ENCODE measurements at regions not wholly inside any gene's neighbourhood (a gene's known extent, or its start where the extent isn't known, plus 50 kb on each side); places are given as distances from the start of the nearest gene placed in this dataset.

DNA sequence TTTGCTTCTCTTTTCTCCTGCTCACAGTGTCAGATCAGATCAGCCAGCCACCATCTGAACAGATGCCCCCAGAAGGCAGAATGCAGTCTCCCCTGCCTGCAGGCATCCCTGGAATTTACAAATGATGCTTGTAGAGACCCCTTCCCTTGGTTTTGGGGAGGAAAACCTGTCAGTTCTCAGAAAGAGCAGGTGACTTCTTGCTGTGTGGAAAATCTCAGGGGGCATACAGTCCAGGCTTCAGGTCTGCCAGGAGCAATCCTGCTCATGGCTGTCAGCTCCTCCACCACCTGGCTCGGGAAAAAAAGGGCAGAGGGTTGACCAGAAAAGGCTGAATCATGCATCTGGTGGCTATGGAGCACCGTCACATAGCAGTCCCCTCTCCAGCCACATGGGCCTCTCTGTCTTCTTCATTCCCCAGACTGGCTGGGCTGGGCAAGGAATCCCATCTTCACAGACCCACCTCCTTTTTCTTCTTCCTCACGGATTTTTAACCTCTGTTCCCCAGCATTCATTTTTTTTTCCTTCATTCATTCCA, 107.0 kb downstream of the KCNF1 start:
- DNase-seq: no peak

- no peak for DNase-seq
These were observed 107.9 kb downstream of the KCNF1 start for GRCh38 chr2:11019614-11020013.

- DNase-seq: peak; percentile 2
These were observed 110.3 kb downstream of the KCNF1 start for GRCh38 chr2:11022064-11022463.

- no peak for DNase-seq
These were observed 111.0 kb downstream of the KCNF1 start for GRCh38 chr2:11022591-11023273.

GRCh38 chr2:11023326-11024258, 111.9 kb downstream of the KCNF1 start:
- DNase-seq: no peak

- DNase-seq: no peak
These were observed 112.5 kb downstream of the KCNF1 start for GRCh38 chr2:11024259-11024645.

- no peak for DNase-seq
These were observed 113.0 kb downstream of the KCNF1 start for GRCh38 chr2:11024687-11025086.

- DNase-seq: no peak
These were observed 114.7 kb downstream of the KCNF1 start for GRCh38 chr2:11026286-11026921.

DNA sequence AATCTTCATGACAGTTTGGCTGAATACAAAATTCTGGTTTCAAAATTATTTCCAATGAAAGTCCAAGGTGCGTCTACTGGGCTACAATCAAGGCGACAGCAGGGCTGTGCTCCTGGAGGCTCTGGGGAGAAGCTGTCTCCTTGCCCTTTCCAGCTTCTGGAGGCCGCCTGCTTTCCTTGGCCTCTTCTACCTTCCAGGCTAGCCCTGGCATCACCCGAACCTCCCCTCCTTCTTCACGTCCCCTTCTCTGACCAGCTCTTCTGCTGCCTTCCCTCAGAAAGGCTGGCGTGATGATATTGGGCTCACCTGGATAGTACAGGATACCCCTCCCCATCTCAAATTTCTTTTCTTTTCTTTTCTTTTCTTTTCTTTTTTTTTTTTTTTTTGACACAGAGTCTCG, 115.5 kb downstream of the KCNF1 start:
- no peak for DNase-seq

DNA sequence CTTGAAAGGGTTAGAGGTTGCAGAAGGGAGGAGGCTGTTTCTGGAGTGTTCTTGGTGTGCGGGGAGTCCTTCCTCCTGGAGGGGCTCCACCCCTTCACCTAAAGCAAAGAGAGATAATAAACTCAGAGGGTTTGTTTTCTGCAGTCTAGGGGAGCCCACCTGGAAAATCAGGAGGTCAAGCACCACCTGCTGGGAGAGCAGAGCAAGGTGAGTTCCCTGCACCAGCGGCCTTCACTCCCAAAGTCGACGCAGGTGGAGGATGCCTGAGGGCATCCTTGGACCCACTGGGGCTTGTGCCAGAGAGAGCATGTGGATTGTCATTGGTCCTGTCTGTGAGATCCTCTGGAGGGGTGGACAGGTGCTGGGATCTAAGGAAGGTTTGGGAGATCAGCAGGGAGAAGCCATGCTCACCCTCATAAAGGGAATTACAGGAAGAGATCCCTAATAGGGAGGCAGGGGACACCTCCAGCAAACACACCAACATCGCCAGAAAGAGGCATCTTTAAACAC, 116.7 kb downstream of the KCNF1 start:
- no peak for DNase-seq

GRCh38 chr2:11029136-11029535, 117.4 kb downstream of the KCNF1 start:
- no peak for DNase-seq

- no peak for DNase-seq
These were observed 118.3 kb downstream of the KCNF1 start for GRCh38 chr2:11030036-11030435.

- no peak for DNase-seq
These were observed 119.2 kb downstream of the KCNF1 start for GRCh38 chr2:11030909-11031308.

GRCh38 chr2:11031876-11032275, 120.1 kb downstream of the KCNF1 start:
- DNase-seq: no peak

DNA sequence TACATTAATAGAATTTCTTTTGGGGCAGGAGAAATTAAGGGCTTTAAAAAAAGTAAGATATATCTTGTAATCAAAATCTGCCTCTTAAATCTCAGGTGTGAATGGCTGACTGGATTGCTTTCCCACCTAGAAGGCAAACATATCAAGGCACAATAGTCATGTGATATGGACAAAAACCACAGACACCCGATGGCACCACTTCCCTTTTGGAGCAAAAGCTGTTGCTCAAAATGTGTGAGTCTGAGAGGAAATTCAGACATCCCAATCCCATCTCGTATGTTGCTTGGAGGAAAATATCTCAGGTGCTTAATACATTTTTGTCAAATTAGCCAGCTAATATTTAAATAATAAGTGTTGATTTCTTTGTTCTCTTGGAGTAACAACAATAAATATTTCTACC, 120.7 kb downstream of the KCNF1 start:
- DNase-seq: no peak

DNA sequence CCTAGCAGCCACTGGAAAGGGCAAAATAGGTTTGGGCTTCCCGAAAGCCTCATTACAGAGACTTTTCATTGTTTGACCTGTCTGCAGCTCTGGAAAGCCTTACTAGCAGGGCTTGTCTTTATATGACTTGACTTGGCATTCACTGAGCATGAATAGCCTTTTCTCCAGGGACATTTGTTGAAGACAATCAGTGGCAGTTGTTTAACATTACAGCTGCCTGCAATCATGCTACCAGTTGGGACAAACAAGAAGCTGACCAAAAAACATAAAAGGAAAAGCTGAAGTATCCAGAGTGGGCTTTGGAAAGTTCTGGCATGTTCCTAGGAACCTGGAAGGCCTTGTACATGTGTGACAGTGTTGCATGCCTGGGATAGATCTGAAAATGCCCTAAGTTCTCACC, 121.4 kb downstream of the KCNF1 start:
- no peak for DNase-seq

DNA sequence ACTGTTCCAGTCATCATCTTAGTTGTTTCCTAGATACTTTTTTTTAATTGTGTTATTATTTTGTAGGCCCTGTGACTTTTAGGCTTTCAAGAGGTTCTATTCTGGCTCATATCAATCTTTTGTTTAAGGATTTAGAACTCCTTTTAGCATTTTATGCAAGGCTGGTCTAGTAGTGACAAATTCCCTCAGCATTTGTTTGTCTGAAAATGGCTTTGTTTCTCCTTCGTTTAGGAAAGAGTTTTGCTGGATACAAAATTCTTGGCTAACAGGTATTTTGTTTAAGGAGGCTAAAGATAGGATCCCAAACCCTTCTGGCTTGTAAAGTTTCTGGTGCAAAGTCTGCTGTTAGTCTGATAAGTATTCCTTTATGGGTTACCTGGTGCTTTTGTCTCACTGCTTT, 116.6 kb upstream of the SLC66A3 start:
- DNase-seq: no peak

DNA sequence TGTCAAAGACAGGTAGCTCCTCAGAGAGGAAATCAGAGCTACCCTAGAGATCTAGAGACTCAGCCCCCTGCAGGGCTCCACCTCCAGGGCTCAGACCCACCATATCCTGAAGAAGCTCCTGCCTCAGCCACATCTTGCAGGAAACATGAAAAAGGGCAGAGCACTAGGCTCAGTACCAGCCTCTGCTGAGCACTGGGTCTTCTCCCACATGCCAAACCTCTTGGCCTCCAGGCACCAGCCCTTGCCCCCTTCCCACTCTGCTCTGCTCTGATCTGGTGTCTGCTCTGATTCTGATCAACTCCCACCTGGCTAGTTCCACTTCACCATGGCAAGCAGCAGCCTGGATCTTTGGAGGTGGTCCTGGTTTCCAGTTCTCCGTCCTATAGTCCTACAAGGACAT, 114.3 kb upstream of the SLC66A3 start:
- no peak for DNase-seq

GRCh38 chr2:11042841-11043240, 112.4 kb upstream of the SLC66A3 start:
- DNase-seq: no peak

DNA sequence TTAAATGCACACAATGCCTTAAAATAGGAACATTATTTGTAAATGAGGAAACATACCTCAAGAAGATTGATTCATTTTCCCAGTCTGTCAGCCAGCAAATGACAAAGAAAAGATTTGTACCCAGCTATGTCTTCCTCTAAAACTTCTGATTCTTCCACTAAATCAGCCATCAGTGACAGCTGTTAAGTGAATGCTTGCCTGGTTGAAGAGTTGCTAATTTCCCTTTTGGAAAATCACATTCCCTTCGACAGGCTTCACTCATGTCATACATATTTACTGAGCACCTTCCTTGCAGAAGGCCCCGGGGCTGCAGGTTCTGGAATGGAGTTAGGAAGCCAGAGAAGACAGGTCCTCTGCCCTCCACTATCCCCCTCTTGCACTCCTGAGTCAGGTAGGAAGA, 112.0 kb upstream of the SLC66A3 start:
- DNase-seq: no peak

DNA sequence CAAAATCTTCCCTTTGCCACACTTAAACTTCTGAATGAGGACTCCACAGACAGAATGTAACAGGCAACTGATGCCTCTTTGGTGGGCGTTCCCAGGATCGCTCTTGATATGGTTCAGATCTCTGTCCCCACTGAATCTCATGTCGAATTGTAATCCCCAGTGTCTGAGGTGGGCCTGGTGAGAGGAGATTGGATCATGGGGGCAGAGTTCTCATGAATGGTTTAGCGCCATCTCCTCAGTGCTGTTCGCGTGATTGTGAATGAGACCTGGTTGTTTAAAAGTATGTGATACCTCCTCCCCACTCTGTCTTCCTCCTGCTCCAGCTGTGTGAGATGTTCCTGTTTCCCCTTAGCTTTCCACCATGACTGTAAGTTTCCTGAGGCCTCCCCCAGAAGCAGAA, 111.1 kb upstream of the SLC66A3 start:
- no peak for DNase-seq

DNA sequence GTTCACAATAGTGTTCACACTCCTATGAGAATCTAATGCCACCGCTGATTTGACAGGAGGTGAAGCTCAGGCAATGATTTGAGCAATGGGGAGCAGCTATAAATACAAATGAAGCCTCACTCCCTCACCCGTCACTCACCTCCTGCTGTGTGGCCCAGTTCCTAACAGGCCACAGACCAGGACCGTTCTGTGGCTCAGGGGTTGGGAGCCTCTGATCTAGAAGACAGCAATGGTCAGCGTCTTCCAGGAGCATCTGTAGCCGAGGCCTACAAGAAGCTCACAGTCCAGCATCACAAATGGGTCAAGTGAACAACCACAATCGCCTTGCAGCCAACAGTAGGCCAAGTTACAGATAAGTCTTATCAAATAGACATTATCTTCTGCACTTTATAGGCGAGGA, 110.0 kb upstream of the SLC66A3 start:
- no peak for DNase-seq

GRCh38 chr2:11048335-11049008, 106.8 kb upstream of the SLC66A3 start:
- DNase-seq: no peak
